Endothelial cell of umbilical vein (primary cell): ENCODE measurements at regions not wholly inside any gene's neighbourhood (a gene's known extent, or its start where the extent isn't known, plus 50 kb on each side); places are given as distances from the start of the nearest gene placed in this dataset.

ENCODE experiments used
- CTCF ChIP-seq, 2 donors: IDR thresholded peaks; 1 replicate in 1 of 2; 2 replicates in 1 of 2; pipeline ENCODE4 v1.5.1; 2011; ENCODE audit warnings: low read length in 2 of 2, mild to moderate bottlenecking in 2 of 2, moderate library complexity in 2 of 2, control low read depth in 1 of 2, inconsistent platforms in 1 of 2, low read depth in 1 of 2; ENCODE audit not compliant: insufficient read depth in 1 of 2; ENCODE audit errors: extremely low read depth in 1 of 2
- POLR2A ChIP-seq: IDR thresholded peaks from 2 replicates; pipeline ENCODE4 v1.6.1; 2012; ENCODE audit warnings: low read depth, mild to moderate bottlenecking, control low read depth, low read length

GRCh38 chr22:41030891-41031290, 61.5 kb upstream of the EP300 start:
- TF ChIP-seq CTCF (IDR thresholded peaks at IDR 0.05; ENCODE audit: extremely low read depth in 1 of 2, insufficient read depth in 1 of 2, low read depth in 1 of 2, low read length in 2 of 2) (no peak), POLR2A (no peak)
